ENCODE measurements at regions not wholly inside any gene's neighbourhood (a gene's known extent, or its start where the extent isn't known, plus 50 kb on each side); places are given as distances from the start of the nearest gene placed in this dataset.

DNA sequence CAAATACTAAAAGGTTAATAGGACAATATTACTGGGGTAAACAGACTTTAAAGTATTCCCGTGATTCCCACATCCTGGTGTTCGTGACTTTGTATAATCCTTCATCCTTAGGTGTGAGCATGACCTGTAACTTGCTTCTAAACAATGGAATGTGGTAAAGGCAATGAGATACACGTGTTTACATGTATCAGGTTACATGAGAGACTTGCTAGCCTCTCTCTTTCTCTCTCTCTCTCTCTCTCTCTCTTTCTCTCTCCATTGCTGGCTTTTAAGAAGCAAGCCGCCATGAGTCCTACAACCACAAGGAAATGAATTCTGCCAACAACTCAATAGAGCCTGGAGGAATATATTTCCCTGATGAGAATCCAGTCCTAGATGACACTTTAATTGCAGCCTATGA, 83.9 kb upstream of the LGSN start:
- TF ChIP-seq, protein P1, sequence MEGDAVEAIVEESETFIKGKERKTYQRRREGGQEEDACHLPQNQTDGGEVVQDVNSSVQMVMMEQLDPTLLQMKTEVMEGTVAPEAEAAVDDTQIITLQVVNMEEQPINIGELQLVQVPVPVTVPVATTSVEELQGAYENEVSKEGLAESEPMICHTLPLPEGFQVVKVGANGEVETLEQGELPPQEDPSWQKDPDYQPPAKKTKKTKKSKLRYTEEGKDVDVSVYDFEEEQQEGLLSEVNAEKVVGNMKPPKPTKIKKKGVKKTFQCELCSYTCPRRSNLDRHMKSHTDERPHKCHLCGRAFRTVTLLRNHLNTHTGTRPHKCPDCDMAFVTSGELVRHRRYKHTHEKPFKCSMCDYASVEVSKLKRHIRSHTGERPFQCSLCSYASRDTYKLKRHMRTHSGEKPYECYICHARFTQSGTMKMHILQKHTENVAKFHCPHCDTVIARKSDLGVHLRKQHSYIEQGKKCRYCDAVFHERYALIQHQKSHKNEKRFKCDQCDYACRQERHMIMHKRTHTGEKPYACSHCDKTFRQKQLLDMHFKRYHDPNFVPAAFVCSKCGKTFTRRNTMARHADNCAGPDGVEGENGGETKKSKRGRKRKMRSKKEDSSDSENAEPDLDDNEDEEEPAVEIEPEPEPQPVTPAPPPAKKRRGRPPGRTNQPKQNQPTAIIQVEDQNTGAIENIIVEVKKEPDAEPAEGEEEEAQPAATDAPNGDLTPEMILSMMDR (IDR thresholded peaks at IDR 0.05), result no peak
- no peak for TF ChIP-seq POLR2A (IDR thresholded peaks at IDR 0.05)
